GM18867 (cell line): ENCODE measurements at regions not wholly inside any gene's neighbourhood (a gene's known extent, or its start where the extent isn't known, plus 50 kb on each side); places are given as distances from the start of the nearest gene placed in this dataset.
"Not testable (repeated sequence)": the region's sequence is repeated elsewhere in the genome, so short reads cannot be mapped to it uniquely, and the experiment has no call there.

Experiments used
- ATAC-seq: cut with Tn5 transposase; IDR thresholded peaks from one replicate; pipeline ENCODE4 v1.9.1; 2021; ENCODE audit warnings: mild to moderate bottlenecking, moderate library complexity; ENCODE audit not compliant: unreplicated experiment

- ATAC-seq = no peak
Observed at GRCh38 chr16:48011466-48011865, 144.3 kb downstream of the ABCC12 start.

GRCh38 chr16:48008011-48008525 lies 147.7 kb downstream of the ABCC12 start:
- no peak for ATAC-seq

GRCh38 chr16:48004141-48004695 lies 151.6 kb downstream of the ABCC12 start:
- ATAC-seq = no peak

- no peak for ATAC-seq
Observed at GRCh38 chr16:48003206-48003907, 152.4 kb downstream of the ABCC12 start.

GRCh38 chr16:48001324-48001895 lies 154.4 kb downstream of the ABCC12 start:
- no peak for ATAC-seq

GRCh38 chr16:48000622-48001021 lies 155.2 kb downstream of the ABCC12 start:
- no peak for ATAC-seq

GRCh38 chr16:47999595-47999994 lies 156.2 kb downstream of the ABCC12 start:
- ATAC-seq = no peak

GRCh38 chr16:47995354-47995753 lies 160.4 kb downstream of the ABCC12 start:
- no peak for ATAC-seq

- no peak for ATAC-seq
Observed at GRCh38 chr16:47991491-47991890, 164.3 kb downstream of the ABCC12 start.

- no peak for ATAC-seq
Observed at GRCh38 chr16:47990676-47991075, 165.1 kb downstream of the ABCC12 start.

GRCh38 chr16:47987136-47987535 lies 168.7 kb downstream of the ABCC12 start:
- ATAC-seq = no peak

GRCh38 chr16:47986031-47986430 lies 169.8 kb downstream of the ABCC12 start:
- ATAC-seq = no peak

GRCh38 chr16:47984669-47985068 lies 171.1 kb downstream of the ABCC12 start:
- ATAC-seq = no peak

- no peak for ATAC-seq
Observed at GRCh38 chr16:47983999-47984580, 171.7 kb downstream of the ABCC12 start.

GRCh38 chr16:47980212-47980611 lies 175.6 kb downstream of the ABCC12 start:
- ATAC-seq = no peak

- ATAC-seq = no peak
Observed at GRCh38 chr16:47979616-47980182, 176.1 kb downstream of the ABCC12 start.

- no peak for ATAC-seq
Observed at GRCh38 chr16:47979164-47979520, 176.7 kb downstream of the ABCC12 start.

GRCh38 chr16:47978491-47979163 lies 177.2 kb downstream of the ABCC12 start:
- no peak for ATAC-seq

GRCh38 chr16:47977802-47978201 lies 178.0 kb downstream of the ABCC12 start:
- no peak for ATAC-seq

- ATAC-seq = no peak
Observed at GRCh38 chr16:47976636-47977210, 179.1 kb downstream of the ABCC12 start.

- ATAC-seq = not testable (repeated sequence)
Observed at GRCh38 chr16:47974971-47975370, 180.8 kb downstream of the ABCC12 start.
